ENCODE measurements at regions not wholly inside any gene's neighbourhood (a gene's known extent, or its start where the extent isn't known, plus 50 kb on each side); places are given as distances from the start of the nearest gene placed in this dataset.

DNA sequence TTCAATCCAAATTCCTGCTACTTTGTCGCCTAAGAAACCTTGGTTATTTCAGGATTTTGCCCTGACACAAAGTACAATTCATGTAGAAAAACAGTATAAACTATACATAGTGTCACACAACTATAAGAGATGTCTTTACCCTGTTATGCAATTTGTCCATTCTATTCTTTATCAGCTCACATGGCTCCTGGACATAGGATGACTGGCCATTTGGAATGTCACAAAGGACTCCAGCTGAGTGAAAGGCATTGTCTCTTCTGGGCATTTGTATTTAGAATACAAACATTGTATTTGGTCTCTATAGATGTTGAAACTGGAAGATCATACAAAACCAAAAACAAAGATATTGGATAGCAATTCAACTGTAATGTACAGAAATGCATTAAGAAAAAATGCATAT, 944.6 kb upstream of the LRRTM1 start:
- H3K36me3 ChIP-seq (ENCODE audit: insufficient read depth, low read length, poor library complexity, severe bottlenecking): no peaks in the 10 kb centered on the region
- no peak for DNase-seq (ENCODE audit: low spot score)
- no peak overlapping the region for H3K4me3 ChIP-seq (ENCODE audit: low read depth, low read length, poor library complexity, severe bottlenecking)
- ChIA-PET POLR2A (ENCODE audit: low non-redundant PET) (no interaction called here), CTCF (no interaction called here)
- H3K4me1 ChIP-seq (ENCODE audit: insufficient read depth, low read length, poor library complexity, severe bottlenecking): no peaks in the 10 kb centered on the region
- BruUV-seq (replicated peaks): no TSS peak
- TF ChIP-seq EZH2 (IDR thresholded peaks at IDR 0.05; ENCODE audit: borderline replicate concordance, low read depth, low read length, poor library complexity, severe bottlenecking): no peak
- TF ChIP-seq, protein P1, sequence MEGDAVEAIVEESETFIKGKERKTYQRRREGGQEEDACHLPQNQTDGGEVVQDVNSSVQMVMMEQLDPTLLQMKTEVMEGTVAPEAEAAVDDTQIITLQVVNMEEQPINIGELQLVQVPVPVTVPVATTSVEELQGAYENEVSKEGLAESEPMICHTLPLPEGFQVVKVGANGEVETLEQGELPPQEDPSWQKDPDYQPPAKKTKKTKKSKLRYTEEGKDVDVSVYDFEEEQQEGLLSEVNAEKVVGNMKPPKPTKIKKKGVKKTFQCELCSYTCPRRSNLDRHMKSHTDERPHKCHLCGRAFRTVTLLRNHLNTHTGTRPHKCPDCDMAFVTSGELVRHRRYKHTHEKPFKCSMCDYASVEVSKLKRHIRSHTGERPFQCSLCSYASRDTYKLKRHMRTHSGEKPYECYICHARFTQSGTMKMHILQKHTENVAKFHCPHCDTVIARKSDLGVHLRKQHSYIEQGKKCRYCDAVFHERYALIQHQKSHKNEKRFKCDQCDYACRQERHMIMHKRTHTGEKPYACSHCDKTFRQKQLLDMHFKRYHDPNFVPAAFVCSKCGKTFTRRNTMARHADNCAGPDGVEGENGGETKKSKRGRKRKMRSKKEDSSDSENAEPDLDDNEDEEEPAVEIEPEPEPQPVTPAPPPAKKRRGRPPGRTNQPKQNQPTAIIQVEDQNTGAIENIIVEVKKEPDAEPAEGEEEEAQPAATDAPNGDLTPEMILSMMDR (conservative IDR thresholded peaks at IDR 0.05; ENCODE audit: low read depth, low read length): no peak
- no peak overlapping the region for H3K27ac ChIP-seq (ENCODE audit: low read depth, low read length, poor library complexity, severe bottlenecking)
- peaks cover 40% of the 10 kb centered on the region for H3K9me3 ChIP-seq (ENCODE audit: low read depth, low read length, poor library complexity, severe bottlenecking)
- H3K27me3 ChIP-seq (replicated peaks; ENCODE audit: insufficient read depth, low read depth, low read length, poor library complexity): no peaks in the 10 kb centered on the region
- intact Hi-C loops (cut with micrococcal nuclease; ENCODE audit: unreplicated experiment): no loop called here

DNA sequence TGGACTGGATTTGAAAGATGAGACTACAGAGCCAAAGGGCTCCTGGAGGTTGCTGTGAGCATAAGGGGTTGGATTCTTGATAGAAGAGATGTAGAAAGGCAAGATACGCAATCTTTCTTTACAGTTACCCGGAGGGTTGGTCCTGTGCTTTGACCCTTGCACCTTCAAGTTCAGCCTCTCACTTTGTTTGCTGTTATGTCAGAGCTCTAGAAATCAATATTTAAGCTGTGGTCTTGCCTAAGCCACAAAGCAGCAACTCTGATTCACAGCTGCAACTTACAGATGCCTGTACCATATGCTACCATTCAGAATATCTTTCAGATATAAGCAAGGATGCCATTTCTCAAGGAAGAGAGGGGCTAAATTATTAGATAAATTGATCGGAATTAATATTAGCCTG, 943.1 kb upstream of the LRRTM1 start:
- DNase-seq (ENCODE audit: low spot score): no peak
- BruUV-seq (replicated peaks): no TSS peak
- ChIA-PET POLR2A (ENCODE audit: low non-redundant PET) (no interaction called here), CTCF (no interaction called here)
- Histone ChIP-seq H3K27me3 (replicated peaks; ENCODE audit: insufficient read depth, low read depth, low read length, poor library complexity) (no peaks in the 10 kb centered on the region), H3K9me3 (ENCODE audit: low read depth, low read length, poor library complexity, severe bottlenecking) (peaks cover 39% of the 10 kb centered on the region), H3K36me3 (ENCODE audit: insufficient read depth, low read length, poor library complexity, severe bottlenecking) (no peaks in the 10 kb centered on the region), H3K27ac (ENCODE audit: low read depth, low read length, poor library complexity, severe bottlenecking) (no peak overlapping the region), H3K4me3 (ENCODE audit: low read depth, low read length, poor library complexity, severe bottlenecking) (no peak overlapping the region), H3K4me1 (ENCODE audit: insufficient read depth, low read length, poor library complexity, severe bottlenecking) (no peaks in the 10 kb centered on the region)
- TF ChIP-seq EZH2 (IDR thresholded peaks at IDR 0.05; ENCODE audit: borderline replicate concordance, low read depth, low read length, poor library complexity, severe bottlenecking): no peak
- TF ChIP-seq, protein P1 (conservative IDR thresholded peaks at IDR 0.05; ENCODE audit: low read depth, low read length): no peak
- intact Hi-C loops (cut with micrococcal nuclease; ENCODE audit: unreplicated experiment): no loop called here

GRCh38 chr2:81242501-81242900, 937.9 kb upstream of the LRRTM1 start:
- Histone ChIP-seq H3K9me3 (ENCODE audit: low read depth, low read length, poor library complexity, severe bottlenecking) (peaks cover 34% of the 10 kb centered on the region), H3K4me3 (ENCODE audit: low read depth, low read length, poor library complexity, severe bottlenecking) (no peak overlapping the region), H3K36me3 (ENCODE audit: insufficient read depth, low read length, poor library complexity, severe bottlenecking) (no peaks in the 10 kb centered on the region), H3K27me3 (replicated peaks; ENCODE audit: insufficient read depth, low read depth, low read length, poor library complexity) (no peaks in the 10 kb centered on the region), H3K4me1 (ENCODE audit: insufficient read depth, low read length, poor library complexity, severe bottlenecking) (no peaks in the 10 kb centered on the region), H3K27ac (ENCODE audit: low read depth, low read length, poor library complexity, severe bottlenecking) (no peak overlapping the region)
- TF ChIP-seq EZH2 (IDR thresholded peaks at IDR 0.05; ENCODE audit: borderline replicate concordance, low read depth, low read length, poor library complexity, severe bottlenecking): no peak
- TF ChIP-seq, protein P1 (conservative IDR thresholded peaks at IDR 0.05; ENCODE audit: low read depth, low read length): no peak
- no peak for DNase-seq (ENCODE audit: low spot score)
- ChIA-PET CTCF (no interaction called here), POLR2A (ENCODE audit: low non-redundant PET) (no interaction called here)
- no TSS peak for BruUV-seq (replicated peaks)
- intact Hi-C loops (cut with micrococcal nuclease; ENCODE audit: unreplicated experiment): no loop called here

Measured in A673 (cell line).